SK-N-SH (cell line): ENCODE measurements at regions not wholly inside any gene's neighbourhood (a gene's known extent, or its start where the extent isn't known, plus 50 kb on each side); places are given as distances from the start of the nearest gene placed in this dataset.

Source experiments
- CTCF ChIA-PET: fragments of 300-600, 350-600 bp; formaldehyde crosslinking; extraction: SDS; loops from one replicate; lab custom pipeline; 2021; lab: Yijun Ruan, JAX
- POLR2A ChIA-PET: fragments of 350-600 bp; sonication (Branson Sonifier 250); formaldehyde crosslinking; extraction: SDS; loops from one replicate; lab custom pipeline; 2020; ENCODE audit warnings: antibody characterized with exemption, inconsistent platforms; lab: Yijun Ruan, JAX
- DNase-seq: peaks from one replicate; pipeline ENCODE4 v3.0.0; 2012
- H2AFZ ChIP-seq: fragments of 200-600 bp; sonication (generic); 2 replicates; pipeline ENCODE4 v1.8.1; 2016; ENCODE audit warnings: antibody characterized with exemption, mild to moderate bottlenecking, low read depth
- H3F3A ChIP-seq: fragments of 200-600 bp; sonication (generic); replicated peaks from 2 replicates; pipeline ENCODE3; 2016; ENCODE audit warnings: antibody characterized with exemption, mild to moderate bottlenecking; ENCODE audit not compliant: insufficient read depth
- H3K27ac ChIP-seq, 2 experiments: fragments of 200-500 bp in 1 of 2; fragments of 200-600 bp in 1 of 2; sonication (Bioruptor generic) in 1 of 2; sonication (generic), shearing (Covaris generic) in 1 of 2; 2 replicates each; pipeline versions ENCODE4 v1.5.1 to v1.6.1; 2014 to 2016; ENCODE audit warnings: low read depth in 2 of 2, inconsistent platforms in 1 of 2, low read length in 1 of 2, mild to moderate bottlenecking in 1 of 2, mixed read lengths in 1 of 2
- H3K27me3 ChIP-seq: fragments of 200-600 bp; sonication (generic), shearing (Covaris generic); 2 replicates; pipeline ENCODE4 v1.6.1; 2016; ENCODE audit warnings: mixed run types; ENCODE audit not compliant: insufficient read depth
- H3K36me3 ChIP-seq, 2 experiments: fragments of 200-500 bp in 1 of 2; fragments of 200-600 bp in 1 of 2; sonication (Bioruptor generic) in 1 of 2; sonication (generic) in 1 of 2; replicated peaks in 1 of 2; 2 replicates each; pipeline versions ENCODE3 to v1.5.1; 2014 to 2016; ENCODE audit warnings: low read length in 1 of 2, mild to moderate bottlenecking in 1 of 2; ENCODE audit not compliant: insufficient read depth in 2 of 2, control insufficient read depth in 1 of 2
- H3K4me1 ChIP-seq, 2 experiments: fragments of 200-500 bp in 1 of 2; fragments of 200-600 bp in 1 of 2; sonication (Bioruptor generic) in 1 of 2; sonication (generic), shearing (Covaris generic) in 1 of 2; 2 replicates each; pipeline versions ENCODE4 v1.5.1 to v1.6.1; 2014 to 2016; ENCODE audit warnings: low read depth in 1 of 2, low read length in 1 of 2, mixed run types in 1 of 2; ENCODE audit not compliant: insufficient read depth in 2 of 2, control insufficient read depth in 1 of 2
- H3K4me2 ChIP-seq: fragments of 200-600 bp; sonication (generic), shearing (Covaris generic); 2 replicates; pipeline ENCODE4 v1.6.1; 2017; ENCODE audit warnings: mixed run types
- H3K4me3 ChIP-seq, 2 experiments: fragments of 200-500 bp in 1 of 2; fragments of 200-600 bp in 1 of 2; sonication (Bioruptor generic) in 1 of 2; sonication (generic), shearing (Covaris generic) in 1 of 2; 2 replicates each; pipeline versions ENCODE4 v1.5.1 to v1.8.1; 2014 to 2016; ENCODE audit warnings: low read depth in 2 of 2, inconsistent platforms in 1 of 2, low read length in 1 of 2, mild to moderate bottlenecking in 1 of 2, mixed read lengths in 1 of 2, moderate library complexity in 1 of 2
- H3K79me2 ChIP-seq: fragments of 200-600 bp; sonication (generic); 2 replicates; pipeline ENCODE4 v1.8.1; 2017; ENCODE audit warnings: mild to moderate bottlenecking; ENCODE audit not compliant: insufficient read depth
- H3K9ac ChIP-seq: fragments of 200-600 bp; sonication (generic); 2 replicates; pipeline ENCODE4 v1.6.1; 2017; ENCODE audit warnings: mixed run types
- H3K9me2 ChIP-seq: fragments of 200-600 bp; sonication (generic); 2 replicates; pipeline ENCODE4 v1.6.1; 2017; ENCODE audit warnings: mixed run types
- H3K9me3 ChIP-seq: fragments of 200-600 bp; sonication (generic); 2 replicates; pipeline ENCODE4 v1.6.1; 2017; ENCODE audit warnings: mixed run types, mild to moderate bottlenecking, moderate library complexity
- H4K20me1 ChIP-seq: fragments of 200-600 bp; sonication (generic); 2 replicates; pipeline ENCODE4 v1.6.1; 2017; ENCODE audit warnings: mild to moderate bottlenecking, mixed run types; ENCODE audit not compliant: insufficient read depth
- ELF1 ChIP-seq: IDR thresholded peaks from 2 replicates; pipeline ENCODE4 v1.4.0; 2012
- EP300 ChIP-seq, 2 experiments: IDR thresholded peaks; 2 replicates each; pipeline versions ENCODE4 v1.4.0 to v1.6.1; 2012; ENCODE audit warnings: borderline replicate concordance in 1 of 2, low read depth in 1 of 2, low read length in 1 of 2
- EZH2phosphoT487 ChIP-seq: fragments of 200-600 bp; sonication (generic); IDR thresholded peaks from 2 replicates; pipeline ENCODE4 v1.6.1; 2017; ENCODE audit warnings: low read depth, mixed run types, mild to moderate bottlenecking, antibody characterized with exemption, moderate library complexity, borderline replicate concordance
- FOSL2 ChIP-seq: IDR thresholded peaks from 2 replicates; pipeline ENCODE4 v1.4.0; 2012; ENCODE audit warnings: low read depth, mild to moderate bottlenecking, moderate library complexity, borderline replicate concordance
- FOXJ3 ChIP-seq: sonication (generic); formaldehyde crosslinking; IDR thresholded peaks from 2 replicates; pipeline ENCODE4 v1.5.1; 2020; ENCODE audit warnings: mild to moderate bottlenecking, missing genetic modification reagents
- GABPA ChIP-seq: IDR thresholded peaks from 2 replicates; pipeline ENCODE4 v1.4.0; 2012; ENCODE audit warnings: low read depth, mild to moderate bottlenecking
- MEF2A ChIP-seq: IDR thresholded peaks from 2 replicates; pipeline ENCODE4 v1.4.0; 2012; ENCODE audit warnings: low read depth, borderline replicate concordance
- MXI1 ChIP-seq: IDR thresholded peaks from 2 replicates; pipeline ENCODE4 v1.6.1; 2012; ENCODE audit warnings: mild to moderate bottlenecking, low read depth, low read length, improper control_type of control experiment
- NFIC ChIP-seq: IDR thresholded peaks from 2 replicates; pipeline ENCODE4 v1.4.0; 2012; ENCODE audit warnings: borderline replicate concordance
- REST ChIP-seq: IDR thresholded peaks from 2 replicates; pipeline ENCODE4 v1.6.1; 2012; ENCODE audit warnings: mild to moderate bottlenecking, low read depth, low read length, moderate library complexity
- RXRA ChIP-seq: IDR thresholded peaks from 2 replicates; pipeline ENCODE4 v1.4.0; 2012; ENCODE audit warnings: low read depth, mild to moderate bottlenecking, borderline replicate concordance
- SIN3A ChIP-seq: IDR thresholded peaks from 2 replicates; pipeline ENCODE4 v1.6.1; 2012; ENCODE audit warnings: low read depth, mild to moderate bottlenecking, low read length, moderate library complexity, borderline replicate concordance
- SMC3 ChIP-seq: IDR thresholded peaks from 2 replicates; pipeline ENCODE4 v1.6.1; 2012; ENCODE audit warnings: low read depth, low read length, improper control_type of control experiment
- USF2 ChIP-seq: fragments of 150-350 bp; IDR thresholded peaks from 2 replicates; pipeline ENCODE4 v1.6.1; 2017; ENCODE audit warnings: antibody characterized with exemption, low read length, low read depth, borderline replicate concordance
- whole genome bisulfite sequencing: methylation state at CpG from one replicate; pipeline ENCODE4 v1.1.6; 2017; ENCODE audit warnings: low lambda C conversion rate; 5-methylcytosine and 5-hydroxymethylcytosine counted together

GRCh38 chr6:18327626-18328025 lies 59.5 kb upstream of the RNF144B start (continued):
- TF ChIP-seq FOXJ3 (no peak), FOSL2 (no peak), SMC3 (no peak), ELF1 (no peak)

- POLR2A ChIA-PET: no interaction called here
- no peaks in the 10 kb centered on the region for H4K20me1 ChIP-seq
- H3F3A ChIP-seq: no peaks in the 10 kb centered on the region
- no peaks in the 10 kb centered on the region for H3K27me3 ChIP-seq
- CTCF ChIA-PET: interaction anchor here (0.6 to 2.1 kb wide), 2 partner anchors 10 to 176 kb away, joined by 3 to 14 read pairs; no protein-coding TSS in a partner anchor
- H3K9me2 ChIP-seq: no peaks in the 10 kb centered on the region
- no peaks in the 10 kb centered on the region for H3K9me3 ChIP-seq
- no peak for DNase-seq
- no peaks in the 10 kb centered on the region for H3K79me2 ChIP-seq
- TF ChIP-seq EP300 (IDR thresholded peaks at IDR 0.05; ENCODE audit: borderline replicate concordance in 1 of 2, low read depth in 1 of 2, low read length in 1 of 2): no peak
- no peak for TF ChIP-seq SMC3
- TF ChIP-seq RXRA: no peak
- no peak for TF ChIP-seq FOXJ3
- no peak for TF ChIP-seq NFIC
- no peak for TF ChIP-seq MEF2A
- no peak for TF ChIP-seq REST
- TF ChIP-seq SIN3A: no peak
- TF ChIP-seq USF2: no peak
- TF ChIP-seq EZH2phosphoT487: no peak
- TF ChIP-seq MXI1: no peak
- no peak for TF ChIP-seq ELF1
- TF ChIP-seq GABPA: no peak
- TF ChIP-seq FOSL2: no peak
- no peak overlapping the region for H2AFZ ChIP-seq
- 77% methylated on average over 6 of the region's 6 CpGs for WGBS
- H3K9ac ChIP-seq: no peak overlapping the region
- H3K4me2 ChIP-seq: no peak overlapping the region
- H3K36me3 ChIP-seq: no peaks in the 10 kb centered on the region
- H3K4me1 ChIP-seq: no peaks in the 10 kb centered on the region
- no peak overlapping the region for H3K4me3 ChIP-seq
- H3K27ac ChIP-seq: no peak overlapping the region
These were observed 60.2 kb upstream of the RNF144B start for GRCh38 chr6:18326980-18327379.
